ENCODE measurements at regions not wholly inside any gene's neighbourhood (a gene's known extent, or its start where the extent isn't known, plus 50 kb on each side); places are given as distances from the start of the nearest gene placed in this dataset.

DNA sequence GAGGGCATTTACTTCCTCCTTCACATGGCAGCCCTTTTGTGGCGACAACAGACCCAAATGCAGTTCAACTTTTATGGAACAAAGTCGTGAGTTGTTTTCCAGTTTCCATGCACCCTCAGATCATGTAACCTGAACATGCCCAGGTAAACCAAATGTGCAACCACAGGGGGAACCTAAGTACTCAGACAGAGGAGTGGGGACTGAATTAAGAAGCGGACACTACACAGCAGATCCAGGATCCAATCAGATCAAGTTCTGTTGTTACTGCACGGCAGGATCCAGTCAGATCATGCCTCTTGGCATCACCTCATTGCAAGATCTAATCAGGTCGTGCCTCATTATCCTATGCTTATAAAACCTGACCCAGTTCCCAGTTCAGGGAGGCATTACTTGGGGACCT, 115.7 kb downstream of the MATN1 start:
- no peak for DNase-seq

DNA sequence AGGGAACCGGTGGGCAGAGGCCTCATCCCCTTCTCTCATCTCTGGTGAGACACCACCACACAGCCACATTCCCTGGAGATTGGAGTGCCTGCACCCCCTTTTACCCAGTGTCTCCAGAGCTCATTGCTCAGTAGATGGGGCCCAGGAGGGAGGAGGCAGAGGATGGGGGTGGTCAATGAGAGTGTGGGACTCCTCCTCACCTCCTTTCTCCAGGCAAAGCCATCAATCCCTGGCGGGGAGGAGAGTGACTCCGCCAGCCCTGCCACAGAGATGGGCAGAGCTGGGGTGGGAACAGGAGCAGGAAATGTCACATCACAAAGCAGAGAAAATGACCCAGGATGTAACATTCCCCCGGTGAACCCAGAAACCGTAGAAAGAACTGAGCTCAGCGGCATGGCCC, 117.2 kb downstream of the MATN1 start:
- no peak for DNase-seq

DNA sequence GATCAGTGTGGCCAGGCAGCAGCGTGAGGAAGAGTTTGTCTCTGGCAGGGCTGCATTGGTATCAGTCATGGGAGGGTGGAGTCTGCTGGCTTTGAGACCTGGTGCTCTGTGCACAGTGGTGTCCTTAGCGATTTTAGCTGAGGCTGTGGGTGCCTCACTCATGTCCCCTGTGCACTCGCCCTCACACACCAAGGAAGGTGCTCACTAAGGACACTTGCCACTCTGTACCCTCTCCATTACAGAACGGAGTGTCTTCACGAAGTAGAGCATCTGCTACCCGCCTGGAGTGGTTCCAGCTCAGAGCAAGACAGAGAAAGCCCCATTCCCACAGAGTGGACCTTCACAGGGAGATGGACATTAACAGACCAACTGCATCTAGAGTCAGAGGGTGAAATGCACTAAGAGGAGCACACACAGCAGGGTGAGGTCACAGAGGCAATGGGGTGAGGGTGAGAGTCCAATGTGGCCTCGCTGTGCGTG, 117.9 kb downstream of the MATN1 start:
- no peak for DNase-seq

DNA sequence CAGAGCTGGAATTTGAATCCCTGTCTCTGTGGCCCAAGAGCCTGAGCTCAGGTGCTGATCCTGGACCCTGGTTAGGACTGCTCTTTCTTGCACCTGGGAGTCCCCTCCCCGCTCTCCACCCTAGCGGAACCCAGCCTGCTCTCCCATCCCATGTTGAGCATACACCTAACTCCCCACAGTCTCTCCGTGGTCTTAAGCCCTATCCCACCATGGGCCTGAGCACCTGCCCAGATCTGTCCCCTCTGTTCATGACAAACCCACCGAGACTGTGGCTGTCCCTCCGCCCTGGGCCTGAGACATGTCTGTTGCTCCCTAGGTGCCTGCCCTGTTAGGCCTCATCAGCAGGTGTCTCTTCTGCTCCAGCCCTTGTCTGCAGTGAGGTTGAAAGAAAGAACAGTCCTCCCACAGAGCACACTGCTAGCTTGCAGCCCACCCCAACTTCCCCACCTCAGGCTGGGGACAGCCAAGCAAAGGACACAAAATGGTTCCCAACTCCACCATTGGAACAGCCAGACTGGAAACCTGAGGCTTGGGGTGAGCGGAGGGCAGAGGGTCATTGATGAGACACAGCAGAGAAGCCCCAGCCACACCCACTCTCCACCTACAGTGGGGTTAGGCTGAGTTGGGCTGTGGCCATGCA, 118.5 kb downstream of the MATN1 start:
- DNase-seq: no peak

DNA sequence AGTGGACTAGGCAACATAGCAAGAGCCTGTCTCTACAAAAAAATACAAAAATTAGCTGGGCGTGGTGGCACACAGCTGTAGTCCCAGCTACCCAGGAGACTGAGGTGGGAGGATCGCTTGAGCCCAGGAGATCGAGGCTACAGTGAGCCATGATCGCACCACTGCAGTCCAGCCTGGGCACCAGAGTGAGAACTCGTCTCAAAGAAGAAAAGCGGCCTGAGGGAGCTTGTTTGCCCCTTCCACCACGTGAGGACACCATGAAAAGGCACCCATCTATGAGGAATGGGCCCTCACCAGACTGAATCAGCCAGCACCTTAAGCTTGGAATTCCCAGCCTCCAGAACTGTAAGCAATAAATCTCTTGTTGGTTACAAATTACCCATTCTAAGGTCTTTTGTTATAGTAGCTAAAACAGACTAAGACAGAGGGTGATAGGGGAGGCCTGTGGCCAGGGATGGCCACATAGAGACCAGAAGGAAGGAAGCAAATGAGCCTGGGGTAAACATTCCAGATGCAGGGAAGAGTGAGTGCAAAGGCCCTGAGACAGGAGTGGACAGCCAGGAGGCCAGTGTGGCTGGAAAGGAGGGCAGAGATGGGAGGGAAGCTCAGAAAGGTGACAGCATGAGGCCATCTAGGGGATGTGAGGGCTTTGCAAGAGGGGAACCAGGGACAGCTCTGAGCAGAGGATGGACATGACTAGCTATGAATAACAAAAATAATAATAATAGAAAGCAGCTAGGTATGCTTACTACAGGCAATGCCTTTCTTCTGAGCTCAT, 120.1 kb downstream of the MATN1 start:
- DNase-seq: no peak

DNA sequence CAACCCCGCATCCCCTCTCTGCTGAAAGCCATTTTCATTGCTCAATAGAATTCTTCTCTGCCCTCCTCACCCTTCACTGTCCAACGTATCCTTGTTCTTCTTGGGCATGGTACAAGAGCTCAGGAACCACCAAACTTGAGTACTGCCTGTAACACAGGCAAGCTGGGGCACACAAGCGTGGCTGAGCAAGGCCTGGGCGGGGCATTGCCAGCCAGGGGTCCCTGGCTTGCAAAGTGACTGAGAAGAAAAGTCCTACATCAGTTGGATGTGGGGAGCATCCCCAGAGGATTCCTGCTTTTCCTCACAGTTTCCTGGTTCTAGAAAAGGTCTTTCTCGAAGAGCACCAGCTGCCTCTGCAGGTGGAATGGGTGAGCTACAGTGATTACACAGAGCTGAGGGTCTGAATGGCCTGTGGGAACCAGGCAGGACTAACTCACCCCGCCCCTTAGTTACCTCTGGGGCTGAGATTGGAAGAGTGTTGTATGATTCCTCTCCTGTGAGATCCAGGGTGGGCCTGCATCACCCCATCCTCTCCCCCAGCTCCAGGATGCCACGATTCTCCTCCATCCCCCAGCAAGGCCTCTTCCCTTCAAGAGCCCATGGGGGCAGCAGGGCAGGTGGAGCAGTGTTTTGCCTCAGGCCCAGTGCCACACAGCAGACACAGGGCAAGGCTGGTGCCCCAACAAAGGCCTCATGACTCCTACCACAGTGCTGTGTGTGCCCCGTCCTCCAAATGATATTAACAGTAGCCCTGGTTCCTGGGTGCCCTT, 121.9 kb downstream of the MATN1 start:
- DNase-seq: no peak

DNA sequence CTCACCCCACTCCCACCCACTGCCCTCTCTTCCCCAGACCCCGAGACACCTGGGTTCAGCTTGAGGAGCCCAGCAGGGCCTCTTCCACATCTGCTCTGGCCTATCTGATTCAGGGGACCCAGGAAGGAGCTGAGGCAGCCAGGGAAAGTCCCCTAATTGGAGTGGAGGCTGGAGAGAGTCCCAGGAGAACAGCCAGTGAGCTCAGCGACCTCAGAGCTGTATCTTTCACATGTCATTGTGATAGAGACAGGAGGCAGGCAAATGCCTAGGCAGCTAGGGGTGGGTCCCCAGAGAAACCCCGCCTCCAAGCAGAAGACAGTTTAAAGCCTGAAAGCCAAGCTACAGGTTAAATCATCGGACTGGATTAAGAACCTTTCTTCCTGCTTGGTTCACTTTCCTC, 122.7 kb downstream of the MATN1 start:
- no peak for DNase-seq

DNA sequence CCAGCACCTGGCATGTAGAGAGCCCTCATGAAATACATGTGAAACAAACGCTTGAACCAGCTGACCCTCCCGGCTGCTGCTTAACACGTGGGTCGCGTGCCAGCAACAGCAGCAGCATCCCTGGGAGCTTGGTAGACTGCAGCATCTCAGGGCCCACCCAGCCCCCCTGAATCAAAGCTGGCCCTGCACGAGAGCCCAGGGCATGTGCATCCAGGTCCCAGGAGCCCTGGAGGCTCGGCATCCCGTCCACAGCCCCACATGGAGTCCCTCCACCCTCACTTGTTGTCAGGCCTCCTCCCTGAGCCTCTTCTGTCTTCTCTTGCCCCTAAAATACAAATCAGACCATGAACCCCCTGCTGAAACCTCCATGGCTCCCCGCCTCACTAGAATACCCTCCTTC, 123.1 kb downstream of the MATN1 start:
- DNase-seq: no peak

DNA sequence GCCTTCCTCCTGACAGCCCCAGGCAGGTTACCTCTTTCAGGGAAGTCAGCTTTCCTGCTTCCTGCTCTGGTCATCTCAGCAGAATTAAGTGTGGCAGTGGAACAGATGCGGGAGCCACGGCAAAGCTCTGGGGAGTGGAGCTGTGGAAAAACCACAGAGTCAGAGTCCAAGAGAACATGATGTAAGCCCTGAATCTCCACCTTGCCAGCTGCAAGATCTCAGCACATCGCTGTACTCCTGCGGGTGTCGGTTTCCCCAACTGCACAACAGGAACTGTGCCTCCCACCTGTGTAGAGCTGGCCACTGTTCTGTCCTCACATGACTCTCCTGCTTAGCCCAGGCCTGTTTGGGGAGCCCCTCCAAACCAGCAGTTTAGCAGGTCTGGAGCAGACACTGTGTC, 123.7 kb downstream of the MATN1 start:
- DNase-seq: no peak

DNA sequence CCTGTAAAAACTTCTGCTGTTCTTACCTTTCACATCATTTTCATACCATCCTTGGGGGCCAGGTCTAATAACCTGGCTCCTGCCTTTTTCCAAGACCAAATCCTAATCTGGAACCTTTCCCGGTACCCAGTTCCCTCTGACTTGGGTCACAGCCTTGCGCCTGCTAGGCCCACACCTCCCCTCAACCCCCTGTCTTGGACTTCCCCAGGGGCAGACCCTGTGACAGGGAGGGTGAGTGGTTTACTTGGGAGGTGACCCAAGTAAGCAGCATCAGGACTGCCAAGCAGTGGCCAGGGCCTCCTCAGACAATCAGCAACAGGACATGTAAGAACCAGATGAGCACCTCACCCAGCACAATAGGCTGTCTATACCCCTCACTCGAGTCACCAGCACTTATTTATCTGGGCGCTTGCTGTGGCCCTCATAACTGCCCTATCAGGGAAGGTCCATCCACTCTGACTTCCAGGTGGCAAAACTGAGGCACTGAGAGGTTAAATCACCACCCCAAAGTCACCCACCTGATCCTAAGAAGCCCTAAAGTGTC, 124.7 kb downstream of the MATN1 start:
- DNase-seq: no peak

DNA sequence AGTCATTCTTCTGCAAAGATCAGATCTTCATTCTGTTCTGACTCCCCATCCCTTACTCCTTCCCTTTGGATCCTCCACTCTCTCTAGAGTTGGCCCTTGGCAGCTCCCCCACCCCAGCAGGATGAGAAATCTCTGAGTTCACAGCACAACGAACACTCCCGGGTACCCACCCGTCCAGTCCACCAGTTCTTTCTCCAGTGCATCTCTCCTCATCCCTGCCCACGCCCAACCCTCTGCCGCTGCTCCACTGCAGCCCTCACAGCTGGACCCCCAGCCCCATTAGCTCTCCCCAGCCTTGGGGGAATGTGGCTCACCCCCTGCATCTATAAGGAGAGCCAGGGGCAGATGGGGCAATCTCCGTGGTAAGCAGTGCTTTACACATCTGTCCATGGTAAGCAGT, 125.7 kb downstream of the MATN1 start:
- no peak for DNase-seq

DNA sequence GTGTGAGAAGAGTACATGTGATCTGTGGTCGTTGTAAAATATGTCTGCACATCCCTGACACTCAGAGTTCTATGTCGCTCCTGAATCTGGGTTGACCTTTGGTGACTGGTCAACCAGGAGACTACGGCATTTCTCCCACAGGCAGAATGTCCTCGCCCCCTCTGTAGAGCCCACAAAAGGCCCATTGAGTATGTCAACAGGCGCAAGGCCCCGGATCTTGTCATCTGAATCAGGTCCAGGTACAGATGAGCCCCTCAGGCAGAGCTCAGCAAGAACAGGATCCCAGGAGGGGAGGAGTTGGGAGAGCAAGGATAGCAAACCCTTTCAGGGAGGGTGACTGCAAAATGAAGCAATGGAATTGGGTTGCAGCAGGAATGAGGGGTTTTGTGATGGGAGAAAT, 126.5 kb downstream of the MATN1 start:
- DNase-seq: no peak

DNA sequence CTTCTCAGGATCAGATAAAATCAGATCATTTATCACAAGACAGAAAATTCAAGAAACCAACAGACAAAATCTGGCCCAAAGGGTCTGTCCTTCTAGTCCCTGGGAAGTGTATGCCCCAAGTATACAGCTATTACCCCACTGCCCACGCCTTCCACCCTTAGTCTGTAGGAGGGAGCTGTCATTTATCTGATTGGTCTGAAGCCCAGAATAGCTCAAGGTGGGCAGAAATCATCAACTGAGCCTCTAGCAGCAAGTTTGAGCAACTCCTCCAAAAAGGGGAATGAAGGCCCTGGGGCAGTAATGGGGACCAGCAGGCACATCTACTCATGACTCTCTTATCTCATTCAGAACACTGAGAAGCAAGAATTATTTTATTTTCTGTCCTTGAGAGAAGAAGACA, 126.9 kb downstream of the MATN1 start:
- no peak for DNase-seq

DNA sequence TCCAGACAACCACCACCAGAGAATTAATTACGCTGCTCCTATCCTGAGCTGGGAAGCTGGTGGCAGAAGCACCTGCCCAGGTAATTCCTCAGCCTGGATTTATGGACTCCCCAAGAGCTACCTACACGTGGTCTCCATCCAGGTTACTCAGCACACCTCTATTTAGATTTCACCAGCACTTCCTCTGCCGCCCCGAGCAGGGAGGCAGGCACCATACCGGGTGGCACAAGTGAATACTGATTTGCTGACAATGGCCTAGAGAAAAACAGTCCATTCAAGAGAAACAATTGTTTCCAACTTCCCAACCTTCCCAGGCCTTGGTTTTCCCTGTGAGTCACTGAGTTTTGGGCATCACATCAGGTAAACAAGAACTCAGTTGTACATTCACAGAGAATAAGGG, 134.3 kb downstream of the MATN1 start:
- no peak for DNase-seq

DNA sequence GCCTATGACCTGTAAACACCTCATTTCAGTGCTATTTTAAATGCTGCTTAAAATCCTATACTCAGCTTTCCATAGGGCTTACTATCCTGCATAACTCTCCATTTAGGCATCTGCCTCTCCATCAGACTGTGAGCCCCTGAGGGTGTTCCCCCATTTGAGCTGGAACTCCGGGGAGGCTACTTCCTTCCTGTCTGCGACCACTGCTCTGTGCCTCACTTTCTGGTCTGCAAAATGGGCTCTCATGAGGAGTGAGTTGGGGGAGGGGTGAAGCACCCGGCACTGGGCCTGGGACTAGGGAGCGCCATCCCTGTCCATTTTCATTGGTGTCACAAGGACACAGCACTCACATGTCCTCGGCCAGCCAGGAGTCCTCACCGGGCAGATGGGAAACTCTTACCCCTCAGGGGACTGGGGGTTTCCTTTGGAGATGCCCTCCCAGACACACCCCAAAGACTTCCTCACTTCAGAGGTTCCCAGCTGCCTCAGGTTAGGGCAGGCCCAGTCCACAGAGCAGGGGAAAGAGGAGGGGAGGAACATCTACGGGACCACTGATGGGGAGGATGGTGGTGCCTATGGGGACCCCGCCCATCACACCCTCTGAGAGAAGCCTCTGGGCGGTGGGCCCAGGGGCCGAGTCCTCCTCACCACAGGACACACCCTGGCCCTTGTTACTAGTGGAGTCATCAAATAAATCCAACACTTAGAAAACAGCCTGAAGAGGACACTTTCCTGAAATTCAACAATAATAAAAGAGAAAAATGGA, 134.9 kb downstream of the MATN1 start:
- no peak for DNase-seq

DNA sequence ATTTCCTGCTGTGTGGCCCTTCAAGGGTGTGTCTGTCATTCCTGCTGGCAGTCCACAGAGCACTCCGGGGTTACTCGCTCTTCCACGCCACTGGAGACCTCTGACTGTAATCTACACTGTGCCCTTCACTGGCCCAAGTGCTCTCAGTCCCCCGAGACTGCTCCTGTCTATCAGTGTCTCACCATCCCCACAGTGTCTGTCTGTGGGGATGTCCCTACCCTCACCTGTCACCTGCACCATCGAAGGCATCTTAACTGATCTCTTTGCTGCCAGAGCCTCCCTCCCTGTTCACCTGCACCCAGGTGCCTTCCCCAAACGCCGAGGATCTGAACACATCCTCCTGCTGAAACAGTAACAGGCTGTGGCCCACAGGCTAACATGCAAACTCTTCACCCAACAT, 136.7 kb downstream of the MATN1 start:
- DNase-seq: no peak

DNA sequence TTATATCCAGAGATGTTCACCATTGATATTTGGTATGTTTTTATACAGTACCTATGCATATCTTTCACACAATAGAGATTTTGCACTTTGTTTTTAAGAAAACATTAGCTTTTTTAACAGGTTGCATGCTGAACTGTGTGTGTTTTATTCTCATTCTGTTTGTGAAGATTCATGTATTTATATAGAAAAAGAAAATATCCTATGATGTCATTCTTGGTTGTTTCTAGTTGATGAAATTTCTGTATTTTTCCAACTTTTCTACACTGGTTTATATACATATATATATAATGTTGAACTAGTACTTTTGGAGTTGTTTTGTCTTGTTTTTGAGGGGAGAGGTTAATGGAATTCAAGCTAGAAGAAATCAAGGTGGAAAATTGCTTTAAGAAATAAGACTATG, 143.8 kb downstream of the MATN1 start:
- no peak for DNase-seq

DNA sequence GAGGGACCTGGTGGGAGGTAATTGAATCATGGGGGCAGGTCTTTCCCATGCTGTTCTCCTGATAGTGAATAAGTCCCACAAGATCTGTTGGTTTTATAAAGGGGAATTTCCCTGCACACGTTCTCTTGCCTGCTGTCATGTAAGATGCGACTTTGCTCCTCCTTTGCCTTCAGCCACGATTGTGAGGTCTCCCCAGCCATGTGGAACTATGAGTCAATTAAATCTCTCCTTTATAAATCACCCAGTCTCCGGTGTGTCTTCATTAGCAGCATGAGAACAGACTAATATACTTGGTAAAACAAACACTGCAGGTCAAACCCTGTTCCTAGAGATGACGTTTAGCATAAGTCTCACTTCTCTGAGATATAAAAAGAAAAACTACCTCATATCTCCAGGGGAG, 148.3 kb downstream of the MATN1 start:
- no peak for DNase-seq

DNA sequence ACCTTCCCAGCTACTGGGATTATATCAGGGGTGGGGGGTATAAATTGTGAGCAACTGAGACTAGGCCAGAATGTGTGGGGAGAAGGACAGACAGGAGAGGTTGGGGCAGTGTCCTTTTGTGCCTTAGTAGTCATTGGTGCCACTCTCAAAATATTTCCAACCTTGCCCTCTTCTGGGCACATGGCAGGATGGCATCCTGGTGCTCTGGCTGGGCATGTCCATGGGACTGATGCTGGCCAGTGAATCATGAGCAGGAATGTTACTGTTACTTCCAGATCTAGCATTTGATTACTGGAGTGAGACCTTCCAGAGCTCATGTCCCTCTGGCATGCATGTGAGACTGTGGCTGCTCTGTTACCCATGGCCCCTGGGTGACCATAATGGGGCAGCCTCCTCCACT, 151.2 kb downstream of the MATN1 start:
- DNase-seq: no peak

DNA sequence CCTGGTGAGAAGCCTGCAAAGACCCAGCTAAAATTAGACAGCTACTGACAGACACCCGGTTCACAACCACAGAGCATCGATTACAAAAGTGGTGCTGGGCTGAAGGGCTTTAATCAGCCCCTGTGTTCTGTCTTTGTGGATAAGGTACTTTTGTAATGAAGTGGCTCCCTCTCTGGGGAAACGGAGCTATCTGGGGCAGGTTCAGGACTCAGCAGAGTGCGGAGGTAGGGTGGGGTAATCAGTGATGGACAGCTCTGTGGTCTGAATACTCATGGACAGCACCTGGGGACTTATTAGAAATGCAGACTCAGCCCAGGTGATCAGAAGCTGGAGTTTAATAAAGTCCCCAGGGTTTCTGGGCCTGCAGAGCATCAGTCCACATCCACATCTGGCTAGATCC, 152.0 kb downstream of the MATN1 start:
- no peak for DNase-seq

DNA sequence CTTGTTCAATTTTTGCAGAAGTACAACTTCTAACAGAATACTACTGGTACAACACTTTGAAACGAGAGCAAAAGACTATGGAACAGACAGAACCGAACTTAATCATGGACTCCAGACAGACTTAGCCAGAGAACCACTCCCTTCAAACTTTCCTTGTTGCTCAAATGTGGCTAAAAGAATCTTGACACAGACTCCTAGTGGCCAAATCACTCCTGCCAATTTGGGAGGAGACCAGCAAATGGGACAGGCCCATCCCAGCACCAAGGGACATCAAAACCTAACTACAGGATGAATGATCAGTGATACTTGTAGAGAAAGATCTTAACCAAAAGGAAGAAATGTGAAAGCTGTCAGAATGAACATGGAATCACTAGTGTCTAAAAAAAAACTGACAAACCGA, 154.0 kb downstream of the MATN1 start:
- no peak for DNase-seq

DNA sequence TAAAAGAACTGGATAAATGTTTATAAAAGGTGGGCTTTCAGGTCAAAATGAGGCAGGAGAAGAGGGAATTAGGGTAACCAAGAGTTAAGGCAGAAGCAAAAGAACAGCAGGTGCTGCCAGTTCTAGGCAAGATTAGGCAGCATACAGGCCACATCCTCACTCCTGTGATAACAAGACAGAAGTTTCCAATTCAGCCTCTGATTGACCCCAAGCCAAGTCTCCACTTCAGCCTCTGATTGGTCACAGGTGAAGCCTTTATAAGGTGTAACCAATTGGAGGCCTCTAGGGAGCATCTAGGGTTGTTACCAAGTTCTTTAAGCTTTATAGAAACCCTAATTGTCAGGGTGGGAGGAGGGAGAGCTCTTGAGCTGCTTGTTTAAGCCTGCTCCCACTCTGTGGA, 160.8 kb downstream of the MATN1 start:
- no peak for DNase-seq

DNA sequence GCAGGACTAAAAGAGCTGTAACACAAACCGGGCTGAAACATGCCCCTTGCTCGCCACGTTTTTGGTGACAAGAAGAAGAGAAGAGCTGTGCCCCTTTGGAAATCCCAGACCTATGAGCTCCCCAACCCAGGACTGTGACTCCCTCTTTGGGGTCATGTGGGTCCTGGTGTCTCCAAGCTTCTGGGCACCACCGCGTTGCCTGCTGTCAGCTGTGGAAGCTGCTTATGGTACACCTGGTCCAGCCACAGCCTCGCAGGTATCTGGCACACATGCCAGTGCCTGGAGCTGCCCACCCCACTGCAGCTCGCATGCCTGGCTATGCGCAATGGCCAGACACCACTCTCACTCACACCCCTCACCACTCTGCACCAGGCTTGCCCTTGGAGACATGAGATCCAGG, 171.8 kb downstream of the MATN1 start:
- no peak for DNase-seq

Data from NCI-H1092 (cell line).